SU-DHL-6 (cell line): ENCODE measurements at regions not wholly inside any gene's neighbourhood (a gene's known extent, or its start where the extent isn't known, plus 50 kb on each side); places are given as distances from the start of the nearest gene placed in this dataset.

Experiments used
- EZH2phosphoT487 ChIP-seq: fragments of 200-600 bp; sonication (generic), shearing (Covaris generic); conservative IDR thresholded peaks from 2 replicates; pipeline ENCODE4 v1.6.1; 2018; ENCODE audit warnings: mild to moderate bottlenecking, antibody characterized with exemption, low read length, moderate library complexity, mixed read lengths
- TF ChIP-seq, protein P1 (sequence below): fragments of 200-600 bp; sonication (generic); IDR thresholded peaks from one replicate; pipeline ENCODE4 v1.5.1; 2017; ENCODE audit warnings: antibody characterized with exemption, mild to moderate bottlenecking, low read length, moderate library complexity; ENCODE audit not compliant: insufficient read depth, poor library complexity, severe bottlenecking

DNA sequence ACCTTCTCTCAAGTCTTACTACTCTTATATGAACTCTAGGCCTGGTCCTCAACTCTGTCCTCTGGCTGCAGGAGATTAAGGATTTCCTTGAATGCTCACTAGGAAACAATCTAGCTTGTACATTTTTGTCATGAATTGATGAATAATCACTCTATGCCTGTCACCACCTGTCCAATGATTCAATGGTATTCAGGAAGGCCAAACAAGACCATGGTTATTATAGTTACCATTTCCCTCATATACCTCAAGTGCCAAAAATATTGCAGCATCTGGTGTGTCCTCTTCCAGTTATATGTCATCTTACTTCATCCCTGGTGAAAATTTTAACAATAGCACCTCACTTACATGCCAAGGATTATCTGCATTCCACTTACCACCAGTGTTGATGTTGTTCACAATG, 179.0 kb upstream of the MOCS2 start:
- TF ChIP-seq EZH2phosphoT487, result no peak
- TF ChIP-seq, protein P1, sequence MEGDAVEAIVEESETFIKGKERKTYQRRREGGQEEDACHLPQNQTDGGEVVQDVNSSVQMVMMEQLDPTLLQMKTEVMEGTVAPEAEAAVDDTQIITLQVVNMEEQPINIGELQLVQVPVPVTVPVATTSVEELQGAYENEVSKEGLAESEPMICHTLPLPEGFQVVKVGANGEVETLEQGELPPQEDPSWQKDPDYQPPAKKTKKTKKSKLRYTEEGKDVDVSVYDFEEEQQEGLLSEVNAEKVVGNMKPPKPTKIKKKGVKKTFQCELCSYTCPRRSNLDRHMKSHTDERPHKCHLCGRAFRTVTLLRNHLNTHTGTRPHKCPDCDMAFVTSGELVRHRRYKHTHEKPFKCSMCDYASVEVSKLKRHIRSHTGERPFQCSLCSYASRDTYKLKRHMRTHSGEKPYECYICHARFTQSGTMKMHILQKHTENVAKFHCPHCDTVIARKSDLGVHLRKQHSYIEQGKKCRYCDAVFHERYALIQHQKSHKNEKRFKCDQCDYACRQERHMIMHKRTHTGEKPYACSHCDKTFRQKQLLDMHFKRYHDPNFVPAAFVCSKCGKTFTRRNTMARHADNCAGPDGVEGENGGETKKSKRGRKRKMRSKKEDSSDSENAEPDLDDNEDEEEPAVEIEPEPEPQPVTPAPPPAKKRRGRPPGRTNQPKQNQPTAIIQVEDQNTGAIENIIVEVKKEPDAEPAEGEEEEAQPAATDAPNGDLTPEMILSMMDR, result no peak
